K562 (cell line): ENCODE measurements at regions not wholly inside any gene's neighbourhood (a gene's known extent, or its start where the extent isn't known, plus 50 kb on each side); places are given as distances from the start of the nearest gene placed in this dataset.
"Not testable (repeated sequence)": the region's sequence is repeated elsewhere in the genome, so short reads cannot be mapped to it uniquely, and the experiment has no call there.

Experiments used
- ATAC-seq: fragments of 200-7000 bp; cut with Tn5 transposase; 3 replicates; pipeline ENCODE4 v1.9.1; 2020; ENCODE audit warnings: moderate library complexity
- BruUV-seq: library from RNA; stranded (reverse); fragments of 400-500 nt; replicated peaks from 2 replicates; lab custom pipeline; 2021; lab: Mats Ljungman, UMichigan
- CTCF ChIA-PET: fragments of 300-600 bp; formaldehyde crosslinking; extraction: SDS; loops from one replicate; lab custom pipeline; 2021; ENCODE audit warnings: low intra/inter-chr PET ratio; lab: Yijun Ruan, JAX
- POLR2A ChIA-PET: fragments of 300-600, 350-650 bp; sonication (Branson Sonifier 250); formaldehyde crosslinking; extraction: SDS; loops from one replicate; lab custom pipeline; 2021; ENCODE audit warnings: antibody characterized with exemption, inconsistent platforms; lab: Yijun Ruan, JAX
- DNase-seq, 4 experiments: peaks; one replicate each; pipeline versions ENCODE4 v3.0.0 to v3.0.0-alpha.2; 2011 to 2018; ENCODE audit warnings: low spot score in 3 of 4, mixed read lengths in 3 of 4; ENCODE audit errors: extremely low read depth in 1 of 4
- FAIRE-seq: peaks from 2 replicates; lab custom pipeline; 2011; peaks lifted over from hg19 to GRCh38; lab: Jason Lieb, UNC
- H2AFZ ChIP-seq: 2 replicates; pipeline ENCODE4 v1.6.0; 2011; ENCODE audit warnings: low read depth, low read length, control low read depth, inconsistent platforms
- H3K27ac ChIP-seq: fragments of 200-600 bp; 3 replicates; pipeline ENCODE4 v1.8.0; 2011; ENCODE audit warnings: low read depth, mild to moderate bottlenecking, control low read depth, inconsistent platforms, low read length, moderate library complexity, mixed read lengths; ENCODE audit errors: extremely low read depth
- H3K27me3 ChIP-seq, 2 experiments: fragments of 300-600 bp in 1 of 2; 2 replicates in 1 of 2; 3 replicates in 1 of 2; pipeline versions ENCODE4 v1.6.0 to v1.8.0; 2011; ENCODE audit warnings: inconsistent platforms in 2 of 2, low read length in 2 of 2, mild to moderate bottlenecking in 1 of 2, mixed read lengths in 1 of 2, moderate library complexity in 1 of 2; ENCODE audit not compliant: control insufficient read depth in 2 of 2, insufficient read depth in 2 of 2
- H3K36me3 ChIP-seq: fragments of 300-600 bp; 3 replicates; pipeline ENCODE4 v1.8.0; 2011; ENCODE audit warnings: mild to moderate bottlenecking, low read length, inconsistent platforms; ENCODE audit not compliant: control insufficient read depth, insufficient read depth
- H3K4me1 ChIP-seq, 2 experiments: fragments of 200-600 bp in 1 of 2; replicated peaks in 1 of 2; 2 replicates in 1 of 2; 3 replicates in 1 of 2; pipeline versions ENCODE4 v1.5.1 to v1.8.0; 2011; ENCODE audit warnings: inconsistent platforms in 2 of 2, low read length in 2 of 2, mild to moderate bottlenecking in 1 of 2, mixed read lengths in 1 of 2, moderate library complexity in 1 of 2; ENCODE audit not compliant: control insufficient read depth in 2 of 2, insufficient read depth in 2 of 2
- H3K4me2 ChIP-seq: 2 replicates; pipeline ENCODE4 v1.6.1; 2011; ENCODE audit warnings: low read length, control low read depth, inconsistent platforms, mixed read lengths; ENCODE audit not compliant: insufficient read depth
- H3K4me3 ChIP-seq: fragments of 200-600 bp; sonication (generic), shearing (Covaris generic); 2 replicates; pipeline ENCODE4 v1.5.1; 2016; ENCODE audit warnings: control low read depth, inconsistent platforms
- H3K79me2 ChIP-seq: fragments of 200-600 bp; 3 replicates; pipeline ENCODE4 v1.8.0; 2011; ENCODE audit warnings: low read length, inconsistent platforms; ENCODE audit not compliant: control insufficient read depth, insufficient read depth
- H3K9ac ChIP-seq, 2 experiments: 2 replicates each; pipeline versions ENCODE4 v1.6.0 to v1.6.1; 2011; ENCODE audit warnings: low read depth in 2 of 2, low read length in 2 of 2, control low read depth in 1 of 2, inconsistent platforms in 1 of 2, mild to moderate bottlenecking in 1 of 2, mixed read lengths in 1 of 2; ENCODE audit not compliant: insufficient read depth in 1 of 2
- H3K9me1 ChIP-seq: one replicate; pipeline ENCODE4 v1.6.0; 2011; ENCODE audit warnings: inconsistent platforms, mild to moderate bottlenecking, low read length, moderate library complexity; ENCODE audit not compliant: control insufficient read depth, insufficient read depth
- H3K9me3 ChIP-seq: replicated peaks from 2 replicates; pipeline ENCODE4 v1.5.1; 2011; ENCODE audit warnings: low read depth, low read length, inconsistent platforms; ENCODE audit not compliant: control insufficient read depth, insufficient read depth
- H4K20me1 ChIP-seq: replicated peaks from 2 replicates; pipeline ENCODE4 v1.6.1; 2011; ENCODE audit warnings: low read length, inconsistent platforms, mixed read lengths; ENCODE audit not compliant: control insufficient read depth, insufficient read depth
- CHD2 ChIP-seq: IDR thresholded peaks from 2 replicates; pipeline ENCODE4 v1.6.1; 2011; ENCODE audit warnings: low read depth, low read length
- EP300 ChIP-seq: IDR thresholded peaks from 2 replicates; pipeline ENCODE4 v1.6.1; 2012; ENCODE audit warnings: low read length, improper control_type of control experiment
- IRF9 ChIP-seq: fragments of 450-650 bp; IDR thresholded peaks from 2 replicates; pipeline ENCODE4 v1.6.1; 2016; ENCODE audit warnings: missing biosample characterization, missing genetic modification characterization
- RBM39 ChIP-seq: fragments of 200-400 bp; formaldehyde crosslinking; optimal IDR thresholded peaks from 2 replicates; pipeline ENCODE3; 2018; ENCODE audit warnings: low read depth, low read length
- SIRT6 ChIP-seq: IDR thresholded peaks from one replicate; pipeline ENCODE4 v1.6.1; 2012; ENCODE audit warnings: low read depth, mild to moderate bottlenecking, control low read depth, inconsistent platforms, low read length, moderate library complexity
- ZNF644 ChIP-seq: fragments of 200-800 bp; sonication (Bioruptor generic); IDR thresholded peaks from 2 replicates; pipeline ENCODE4 v1.6.1; 2016; ENCODE audit warnings: low read depth, missing genetic modification characterization, missing compliant biosample characterization
- WGBS: fragments of 100-300 bp; shearing (Covaris generic); methylation state at CpG from one replicate; pipeline ENCODE4 v1.1.6; 2016; ENCODE audit warnings: low coverage, mixed read lengths; ENCODE audit not compliant: insufficient coverage; ENCODE audit errors: missing lambda C conversion rate; 5-methylcytosine and 5-hydroxymethylcytosine counted together
- in situ Hi-C: fragments of 300-500 bp; cut with MboI; formaldehyde crosslinking; loops from 4 replicates; pipeline ENCODE4 v1.15.0; 2018; ENCODE audit warnings: inconsistent platforms, mixed read lengths
- intact Hi-C: fragments of 100-400 bp; cut with micrococcal nuclease; formaldehyde crosslinking; loops from 2 replicates; pipeline ENCODE4 v1.14.2; 2022
- TF ChIP-seq, protein P1 (sequence below), 3 experiments: fragments of 200-800 bp in 1 of 3; sonication (Bioruptor generic) in 1 of 3; sonication (generic) in 1 of 3; formaldehyde crosslinking in 1 of 3; IDR thresholded peaks; 2 replicates each; pipeline versions ENCODE4 v1.6.1 to v1.8.0; 2016 to 2022; ENCODE audit warnings: mild to moderate bottlenecking in 2 of 3, missing compliant biosample characterization in 2 of 3, missing genetic modification characterization in 2 of 3, missing genetic modification reagents in 1 of 3
- TF ChIP-seq, protein P2 (sequence below), 2 experiments: IDR thresholded peaks; 2 replicates each; pipeline ENCODE4 v1.6.1; 2011; ENCODE audit warnings: borderline replicate concordance in 1 of 2, control low read depth in 1 of 2, low read depth in 1 of 2, low read length in 1 of 2, mild to moderate bottlenecking in 1 of 2, mixed read lengths in 1 of 2, moderate library complexity in 1 of 2; ENCODE audit not compliant: insufficient read depth in 1 of 2, insufficient read length in 1 of 2, poor library complexity in 1 of 2, severe bottlenecking in 1 of 2; ENCODE audit errors: extremely low read depth in 1 of 2
- TF ChIP-seq, protein P3 (sequence below): fragments of 150-350 bp; conservative IDR thresholded peaks from 2 replicates; pipeline ENCODE4 v1.6.1; 2014; ENCODE audit warnings: low read length

DNA sequence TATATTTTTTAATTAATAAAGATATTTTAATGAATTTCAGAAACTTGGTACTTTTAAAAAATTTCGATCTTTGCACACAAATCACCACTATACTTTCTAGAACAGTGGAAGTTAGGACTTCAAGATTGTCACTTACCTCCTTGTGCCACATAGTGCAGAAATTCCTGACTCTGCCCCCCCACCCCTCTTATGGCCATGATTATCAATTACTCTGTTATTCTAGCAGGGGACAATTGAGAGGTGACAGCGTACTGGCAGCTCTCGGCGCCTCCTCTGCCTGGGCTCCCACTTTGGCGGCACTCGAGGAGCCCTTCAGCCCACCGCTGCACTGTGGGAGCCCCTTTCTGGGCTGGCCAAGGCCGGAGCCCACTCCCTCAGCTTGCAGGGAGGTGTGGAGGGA, 325.9 kb downstream of the PPP1R3A start:
- CTCF ChIA-PET, H4K20me1 ChIP-seq, H3K9ac ChIP-seq, FAIRE-seq, DNase-seq, H3K36me3 ChIP-seq, H3K4me2 ChIP-seq, H3K79me2 ChIP-seq, intact Hi-C loops, H3K9me3 ChIP-seq, H3K4me1 ChIP-seq, H3K9me1 ChIP-seq, BruUV-seq, H3K27ac ChIP-seq, H3K27me3 ChIP-seq, in situ Hi-C loops, H2AFZ ChIP-seq: not testable (repeated sequence)
- TF ChIP-seq, protein P1, sequence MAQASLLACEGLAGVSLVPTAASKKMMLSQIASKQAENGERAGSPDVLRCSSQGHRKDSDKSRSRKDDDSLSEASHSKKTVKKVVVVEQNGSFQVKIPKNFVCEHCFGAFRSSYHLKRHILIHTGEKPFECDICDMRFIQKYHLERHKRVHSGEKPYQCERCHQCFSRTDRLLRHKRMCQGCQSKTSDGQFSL (CRISPR knock-in tag; IDR thresholded peaks at IDR 0.05) = peak; percentile 77
- TF ChIP-seq, protein P1 (tag; IDR thresholded peaks at IDR 0.05) = not testable (repeated sequence)
- ATAC-seq = peak; percentile 77
- 0% methylated on average over 7 of the region's 8 CpGs for WGBS
- H3K4me3 ChIP-seq = peak overlapping the region; percentile 28
- POLR2A ChIA-PET = interaction anchor here (1.0 to 1.7 kb wide), 2 partner anchors 8 to 43 kb away, joined by 3 to 5 read pairs; no protein-coding TSS in a partner anchor

DNA sequence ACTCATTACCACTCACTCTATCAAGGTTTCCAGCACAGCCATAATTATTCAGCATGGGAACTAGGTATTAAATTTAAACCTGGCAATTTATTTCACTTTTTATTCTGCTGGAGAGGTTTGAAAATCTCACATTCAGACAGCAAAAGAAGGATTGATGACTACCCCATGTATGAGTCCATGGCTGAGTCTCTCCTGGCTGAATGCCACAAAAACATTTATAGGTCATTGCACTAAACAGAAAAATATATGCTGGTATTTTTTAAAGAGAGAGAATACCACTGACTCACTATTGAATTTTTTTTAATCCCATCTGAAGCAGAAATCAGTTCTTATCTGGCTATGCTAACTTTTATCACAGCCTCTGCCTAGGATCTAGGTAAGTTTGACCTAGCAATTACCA, 336.3 kb downstream of the PPP1R3A start:
- POLR2A ChIA-PET = no interaction called here
- no peaks in the 10 kb centered on the region for H3K9me1 ChIP-seq
- no peaks in the 10 kb centered on the region for H3K36me3 ChIP-seq
- FAIRE-seq (no peak), DNase-seq (no peak), ATAC-seq (no peak)
- no peak overlapping the region for H3K4me3 ChIP-seq
- no peaks in the 10 kb centered on the region for H3K4me1 ChIP-seq
- no peak overlapping the region for H3K9ac ChIP-seq
- intact Hi-C loops (no loop called here), in situ Hi-C loops (no loop called here)
- no peaks in the 10 kb centered on the region for H3K9me3 ChIP-seq
- no peak overlapping the region for H3K27ac ChIP-seq
- no peak overlapping the region for H2AFZ ChIP-seq
- H4K20me1 ChIP-seq = no peaks in the 10 kb centered on the region
- no peaks in the 10 kb centered on the region for H3K27me3 ChIP-seq
- BruUV-seq = no TSS peak
- no peak overlapping the region for H3K4me2 ChIP-seq
- CTCF ChIA-PET = no interaction called here
- no peaks in the 10 kb centered on the region for H3K79me2 ChIP-seq
- TF ChIP-seq ZNF644 (tag) (no peak), IRF9 (no peak), SIRT6 (no peak), CHD2 (no peak), EP300 (no peak), RBM39 (no peak)
- TF ChIP-seq, protein P2, sequence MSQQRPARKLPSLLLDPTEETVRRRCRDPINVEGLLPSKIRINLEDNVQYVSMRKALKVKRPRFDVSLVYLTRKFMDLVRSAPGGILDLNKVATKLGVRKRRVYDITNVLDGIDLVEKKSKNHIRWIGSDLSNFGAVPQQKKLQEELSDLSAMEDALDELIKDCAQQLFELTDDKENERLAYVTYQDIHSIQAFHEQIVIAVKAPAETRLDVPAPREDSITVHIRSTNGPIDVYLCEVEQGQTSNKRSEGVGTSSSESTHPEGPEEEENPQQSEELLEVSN (IDR thresholded peaks at IDR 0.05; ENCODE audit: borderline replicate concordance in 1 of 2, extremely low read depth in 1 of 2, insufficient read depth in 1 of 2, insufficient read length in 1 of 2, low read depth in 1 of 2, low read length in 1 of 2, poor library complexity in 1 of 2, severe bottlenecking in 1 of 2) = no peak
- TF ChIP-seq, protein P3, sequence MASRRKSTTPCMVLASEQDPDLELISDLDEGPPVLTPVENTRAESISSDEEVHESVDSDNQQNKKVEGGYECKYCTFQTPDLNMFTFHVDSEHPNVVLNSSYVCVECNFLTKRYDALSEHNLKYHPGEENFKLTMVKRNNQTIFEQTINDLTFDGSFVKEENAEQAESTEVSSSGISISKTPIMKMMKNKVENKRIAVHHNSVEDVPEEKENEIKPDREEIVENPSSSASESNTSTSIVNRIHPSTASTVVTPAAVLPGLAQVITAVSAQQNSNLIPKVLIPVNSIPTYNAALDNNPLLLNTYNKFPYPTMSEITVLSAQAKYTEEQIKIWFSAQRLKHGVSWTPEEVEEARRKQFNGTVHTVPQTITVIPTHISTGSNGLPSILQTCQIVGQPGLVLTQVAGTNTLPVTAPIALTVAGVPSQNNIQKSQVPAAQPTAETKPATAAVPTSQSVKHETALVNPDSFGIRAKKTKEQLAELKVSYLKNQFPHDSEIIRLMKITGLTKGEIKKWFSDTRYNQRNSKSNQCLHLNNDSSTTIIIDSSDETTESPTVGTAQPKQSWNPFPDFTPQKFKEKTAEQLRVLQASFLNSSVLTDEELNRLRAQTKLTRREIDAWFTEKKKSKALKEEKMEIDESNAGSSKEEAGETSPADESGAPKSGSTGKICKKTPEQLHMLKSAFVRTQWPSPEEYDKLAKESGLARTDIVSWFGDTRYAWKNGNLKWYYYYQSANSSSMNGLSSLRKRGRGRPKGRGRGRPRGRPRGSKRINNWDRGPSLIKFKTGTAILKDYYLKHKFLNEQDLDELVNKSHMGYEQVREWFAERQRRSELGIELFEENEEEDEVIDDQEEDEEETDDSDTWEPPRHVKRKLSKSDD = no peak
